Testis (tissue), 2 donors: ENCODE measurements at regions not wholly inside any gene's neighbourhood (a gene's known extent, or its start where the extent isn't known, plus 50 kb on each side); places are given as distances from the start of the nearest gene placed in this dataset.
"Not testable (repeated sequence)": the region's sequence is repeated elsewhere in the genome, so short reads cannot be mapped to it uniquely, and the experiment has no call there.

Source experiments
- DNase-seq: peaks from one replicate; pipeline ENCODE4 v3.0.0-alpha.2; 2019
- H3K27ac ChIP-seq, 2 donors: fragments of 200-600 bp; sonication (generic); one replicate each; pipeline ENCODE4 v1.5.1; 2019
- H3K27me3 ChIP-seq: fragments of 200-600 bp; sonication (generic); one replicate; pipeline ENCODE4 v1.5.1; 2019
- H3K36me3 ChIP-seq: fragments of 200-600 bp; sonication (generic); one replicate; pipeline ENCODE4 v1.5.1; 2017; ENCODE audit warnings: low read depth; ENCODE audit errors: missing control alignments
- H3K4me1 ChIP-seq: fragments of 200-600 bp; sonication (generic); one replicate; pipeline ENCODE4 v1.5.1; 2019
- H3K4me3 ChIP-seq, 2 donors: fragments of 200-600 bp; sonication (generic); one replicate each; pipeline ENCODE4 v1.5.1; 2017 to 2019
- H3K9me3 ChIP-seq: fragments of 200-600 bp; sonication (generic); one replicate; pipeline ENCODE4 v1.5.1; 2017
- CTCF ChIP-seq, 3 experiments: fragments of 450-650 bp in 2 of 3; fragments of 200-600 bp in 1 of 3; sonication (generic) in 1 of 3; IDR thresholded peaks; one replicate each; pipeline ENCODE4 v1.5.1; 2016 to 2019; ENCODE audit warnings: antibody characterized with exemption in 3 of 3, mild to moderate bottlenecking in 2 of 3, moderate library complexity in 1 of 3
- POLR2A ChIP-seq: fragments of 450-650 bp; IDR thresholded peaks from one replicate; pipeline ENCODE4 v1.6.1; 2017; ENCODE audit warnings: antibody characterized with exemption, mild to moderate bottlenecking, moderate library complexity
- WGBS, 2 donors: methylation state at CpG; one replicate each; pipeline ENCODE4 v1.1.5; 2018; 5-methylcytosine and 5-hydroxymethylcytosine counted together
- intact Hi-C: fragments of 100-400 bp; cut with DNase I; formaldehyde crosslinking; loops from one replicate; pipeline ENCODE4 v1.15.1; 2023; ENCODE audit warnings: low total_unique reads

DNA sequence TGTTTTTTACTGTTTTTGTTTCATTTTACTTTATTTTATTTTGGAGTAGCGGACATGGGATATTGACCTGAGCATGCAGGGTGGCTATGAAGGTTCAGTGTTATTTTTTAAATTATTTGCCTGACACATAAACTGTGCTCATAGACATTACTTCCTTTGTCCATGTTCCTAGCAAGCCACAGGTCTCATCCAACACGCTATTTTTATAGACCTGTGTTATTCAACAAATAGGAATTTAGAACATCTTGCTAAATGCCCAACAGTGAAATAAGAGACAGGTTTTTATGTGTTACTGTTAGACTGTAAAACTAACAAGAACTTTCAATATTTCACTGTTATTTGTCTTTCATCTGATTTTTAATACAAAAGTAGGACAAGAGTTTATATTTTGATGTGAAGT lies 756.4 kb downstream of the KCNT2 start:
- H3K9me3 ChIP-seq, result no peaks in the 10 kb centered on the region
- intact Hi-C loops, result no loop called here
- no peak overlapping the region for H3K27ac ChIP-seq
- H3K27me3 ChIP-seq, result no peaks in the 10 kb centered on the region
- H3K4me1 ChIP-seq, result no peaks in the 10 kb centered on the region
- 84 to 92% methylated on average over 2 of the region's 2 CpGs for WGBS, 2 donors
- H3K36me3 ChIP-seq, result no peaks in the 10 kb centered on the region
- no peak for DNase-seq
- no peak overlapping the region for H3K4me3 ChIP-seq
- no peak for TF ChIP-seq POLR2A
- TF ChIP-seq CTCF (IDR thresholded peaks at IDR 0.05), result no peak

GRCh38 chr1:195851016-195851601 lies 757.1 kb downstream of the KCNT2 start:
- Histone ChIP-seq H3K9me3 (no peaks in the 10 kb centered on the region), H3K27ac (no peak overlapping the region), H3K27me3 (no peaks in the 10 kb centered on the region), H3K36me3 (no peaks in the 10 kb centered on the region), H3K4me3 (no peak overlapping the region), H3K4me1 (no peaks in the 10 kb centered on the region)
- 58 to 83% methylated on average over 5 of the region's 5 CpGs for WGBS, 2 donors
- no peak for DNase-seq
- intact Hi-C loops, result no loop called here
- no peak for TF ChIP-seq POLR2A
- TF ChIP-seq CTCF (IDR thresholded peaks at IDR 0.05), result no peak

DNA sequence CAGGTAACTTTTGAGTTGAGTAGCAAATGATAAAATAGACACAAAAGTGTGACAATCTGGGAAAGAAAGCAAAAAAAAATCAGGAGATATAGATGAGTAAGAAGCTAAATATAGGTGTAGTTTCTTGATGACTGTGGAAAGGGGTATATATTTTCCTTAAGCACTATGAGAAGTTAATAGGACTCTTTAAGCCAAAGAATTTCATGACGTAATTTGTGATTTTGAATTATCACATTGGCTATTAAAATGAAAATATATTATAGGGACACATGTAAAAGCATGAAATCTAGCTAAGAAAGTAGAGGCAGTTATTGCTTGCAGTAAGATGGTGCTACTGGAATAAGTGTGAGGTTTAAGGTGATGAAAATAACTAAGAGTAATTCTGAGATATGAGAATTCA lies 759.1 kb downstream of the KCNT2 start:
- Histone ChIP-seq H3K4me1 (no peaks in the 10 kb centered on the region), H3K27me3 (no peaks in the 10 kb centered on the region), H3K4me3 (no peak overlapping the region), H3K27ac (no peak overlapping the region), H3K36me3 (no peaks in the 10 kb centered on the region), H3K9me3 (no peaks in the 10 kb centered on the region)
- no peak for DNase-seq
- TF ChIP-seq CTCF (IDR thresholded peaks at IDR 0.05), result no peak
- TF ChIP-seq POLR2A, result no peak
- WGBS, 2 donors, result 5 to 45% methylated on average over 1 of the region's 1 CpG
- intact Hi-C loops, result no loop called here

GRCh38 chr1:195847957-195848875 lies 760.0 kb downstream of the KCNT2 start:
- H3K27me3 ChIP-seq, H3K36me3 ChIP-seq, H3K4me1 ChIP-seq, H3K27ac ChIP-seq, intact Hi-C loops, H3K4me3 ChIP-seq, H3K9me3 ChIP-seq, DNase-seq: not testable (repeated sequence)
- WGBS, 2 donors, result 70 to 72% methylated on average over 19 of the region's 19 CpGs

DNA sequence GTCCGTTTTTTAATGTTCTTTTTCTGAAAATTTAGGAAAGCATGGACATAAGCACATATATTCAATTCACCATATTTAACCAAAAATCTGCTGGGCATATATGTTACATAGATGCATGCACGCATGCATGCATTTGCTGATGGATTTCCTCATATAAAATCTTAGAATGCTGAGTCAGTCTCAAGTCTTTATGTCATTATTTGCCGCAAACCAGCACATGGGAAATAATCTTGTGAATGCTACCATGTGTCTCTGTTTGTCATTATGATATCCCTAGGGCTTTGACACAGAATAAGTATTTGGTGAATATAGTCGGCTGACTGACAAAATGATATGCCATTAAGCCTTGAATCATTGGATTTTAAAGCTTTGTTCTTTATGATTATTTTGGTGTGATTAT lies 776.5 kb downstream of the KCNT2 start:
- Histone ChIP-seq H3K4me1 (no peaks in the 10 kb centered on the region), H3K27me3 (no peaks in the 10 kb centered on the region), H3K36me3 (no peaks in the 10 kb centered on the region), H3K9me3 (no peaks in the 10 kb centered on the region), H3K4me3 (no peak overlapping the region), H3K27ac (no peak overlapping the region)
- WGBS, 2 donors, result 72 to 77% methylated on average over 4 of the region's 4 CpGs
- intact Hi-C loops, result no loop called here
- no peak for DNase-seq
- TF ChIP-seq CTCF (IDR thresholded peaks at IDR 0.05) (no peak), POLR2A (no peak)
